Keratinocyte (primary cell): ENCODE measurements at regions not wholly inside any gene's neighbourhood (a gene's known extent, or its start where the extent isn't known, plus 50 kb on each side); places are given as distances from the start of the nearest gene placed in this dataset.

Experiments
- DNase-seq: peaks from one replicate; pipeline ENCODE4 v3.0.0-alpha.2; 2011; ENCODE audit warnings: low read depth, missing footprints, low spot score
- FAIRE-seq: peaks from 2 replicates; lab custom pipeline; 2011; peaks lifted over from hg19 to GRCh38; lab: Jason Lieb, UNC
- H2AFZ ChIP-seq: 2 replicates; pipeline ENCODE4 v1.6.0; 2012; ENCODE audit warnings: low read length, control low read depth, inconsistent platforms; ENCODE audit not compliant: control insufficient read depth
- H3K27ac ChIP-seq: 2 replicates; pipeline ENCODE4 v1.5.1; 2011; ENCODE audit warnings: low read length; ENCODE audit not compliant: control insufficient read depth, insufficient read depth
- H3K27me3 ChIP-seq: 3 replicates; pipeline ENCODE4 v1.6.0; 2011; ENCODE audit warnings: low read length; ENCODE audit not compliant: control insufficient read depth, insufficient read depth; ENCODE audit errors: extremely low read depth
- H3K36me3 ChIP-seq, 2 experiments: 2 replicates in 1 of 2; 3 replicates in 1 of 2; pipeline ENCODE4 v1.5.1; 2011; ENCODE audit warnings: low read length in 2 of 2, mild to moderate bottlenecking in 1 of 2; ENCODE audit not compliant: control insufficient read depth in 2 of 2, insufficient read depth in 2 of 2; ENCODE audit errors: extremely low read depth in 1 of 2
- H3K4me1 ChIP-seq: 3 replicates; pipeline ENCODE4 v1.5.1; 2011; ENCODE audit warnings: low read length; ENCODE audit not compliant: control insufficient read depth, insufficient read depth; ENCODE audit errors: extremely low read depth
- H3K4me2 ChIP-seq: 3 replicates; pipeline ENCODE4 v1.6.0; 2011; ENCODE audit warnings: low read depth, low read length; ENCODE audit not compliant: control insufficient read depth, insufficient read depth; ENCODE audit errors: extremely low read depth
- H3K4me3 ChIP-seq, 3 experiments: fragments of 200-600 bp in 1 of 3; sonication (generic) in 1 of 3; 2 replicates in 2 of 3; 3 replicates in 1 of 3; pipeline ENCODE4 v1.5.1; 2011 to 2016; ENCODE audit warnings: low read length in 3 of 3, mild to moderate bottlenecking in 3 of 3, control low read depth in 2 of 3, inconsistent platforms in 1 of 3, low read depth in 1 of 3, mixed read lengths in 1 of 3, mixed run types in 1 of 3, moderate library complexity in 1 of 3; ENCODE audit not compliant: control insufficient read depth in 2 of 3, insufficient read depth in 2 of 3; ENCODE audit errors: extremely low read depth in 1 of 3
- H3K79me2 ChIP-seq: 2 replicates; pipeline ENCODE4 v1.6.0; 2012; ENCODE audit warnings: low read length; ENCODE audit not compliant: control insufficient read depth, insufficient read depth
- H3K9ac ChIP-seq: 3 replicates; pipeline ENCODE4 v1.6.0; 2011; ENCODE audit warnings: low read length; ENCODE audit not compliant: control insufficient read depth, insufficient read depth; ENCODE audit errors: extremely low read depth
- H3K9me1 ChIP-seq: 3 replicates; pipeline ENCODE4 v1.6.0; 2011; ENCODE audit warnings: low read length; ENCODE audit not compliant: control insufficient read depth, insufficient read depth; ENCODE audit errors: extremely low read depth
- H3K9me3 ChIP-seq: 2 replicates; pipeline ENCODE4 v1.5.1; 2012; ENCODE audit warnings: low read depth, low read length; ENCODE audit not compliant: control insufficient read depth
- H4K20me1 ChIP-seq: 3 replicates; pipeline ENCODE4 v1.6.0; 2011; ENCODE audit warnings: low read length; ENCODE audit not compliant: control insufficient read depth, insufficient read depth; ENCODE audit errors: extremely low read depth
- EZH2 ChIP-seq: IDR thresholded peaks from one replicate; pipeline ENCODE4 v1.6.1; 2012; ENCODE audit warnings: inconsistent platforms, mild to moderate bottlenecking, low read length, moderate library complexity
- dilution Hi-C: fragments of 300-500 bp; cut with MboI; formaldehyde crosslinking; loops from one replicate; pipeline ENCODE4 v1.7.0; 2020; ENCODE audit warnings: low sequenced_read_pairs; ENCODE audit not compliant: extremely low pct_ligation_motif_present
- TF ChIP-seq, protein P1 (sequence below), 3 experiments: IDR thresholded peaks in 1 of 3; conservative IDR thresholded peaks in 1 of 3; optimal IDR thresholded peaks in 1 of 3; 2 replicates in 2 of 3; 3 replicates in 1 of 3; pipeline versions ENCODE3 to v1.5.1; 2011; ENCODE audit warnings: low read length in 3 of 3, mild to moderate bottlenecking in 3 of 3, moderate library complexity in 2 of 3, control low read depth in 1 of 3, inconsistent platforms in 1 of 3; ENCODE audit not compliant: insufficient read depth in 2 of 3; ENCODE audit errors: extremely low read depth in 1 of 3

DNA sequence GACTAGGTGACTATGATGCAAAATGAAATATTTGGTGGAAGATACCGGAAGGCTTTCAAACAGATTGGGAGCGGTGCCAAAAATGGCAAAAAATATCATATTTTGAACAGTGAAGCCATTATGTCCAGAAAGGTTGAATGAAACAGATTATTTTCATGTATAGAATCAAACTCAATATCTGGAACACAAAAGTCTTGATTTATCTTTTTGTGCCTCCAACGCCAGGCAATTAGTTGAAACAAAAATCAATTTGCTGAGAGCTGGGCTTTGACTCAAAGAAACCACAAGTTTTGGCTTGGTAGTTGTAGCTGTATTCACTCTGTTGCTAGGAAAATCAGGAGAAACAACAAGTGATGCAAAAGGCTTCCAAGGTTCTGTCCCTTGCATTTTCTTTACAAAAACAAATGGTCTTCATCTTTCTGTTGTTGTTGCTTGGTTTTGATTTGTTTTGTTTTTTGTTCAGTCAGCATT, 421.7 kb upstream of the TYRP1 start:
- Histone ChIP-seq H3K4me2 (no peak overlapping the region), H4K20me1 (no peaks in the 10 kb centered on the region), H3K9me3 (no peaks in the 10 kb centered on the region), H3K9ac (no peak overlapping the region), H2AFZ (no peak overlapping the region), H3K27ac (no peak overlapping the region), H3K79me2 (no peaks in the 10 kb centered on the region), H3K36me3 (no peaks in the 10 kb centered on the region), H3K4me3 (no peak overlapping the region), H3K27me3 (no peaks in the 10 kb centered on the region), H3K4me1 (no peaks in the 10 kb centered on the region), H3K9me1 (no peaks in the 10 kb centered on the region)
- DNase-seq (no peak), FAIRE-seq (no peak)
- dilution Hi-C loops, result no loop called here
- TF ChIP-seq, protein P1, sequence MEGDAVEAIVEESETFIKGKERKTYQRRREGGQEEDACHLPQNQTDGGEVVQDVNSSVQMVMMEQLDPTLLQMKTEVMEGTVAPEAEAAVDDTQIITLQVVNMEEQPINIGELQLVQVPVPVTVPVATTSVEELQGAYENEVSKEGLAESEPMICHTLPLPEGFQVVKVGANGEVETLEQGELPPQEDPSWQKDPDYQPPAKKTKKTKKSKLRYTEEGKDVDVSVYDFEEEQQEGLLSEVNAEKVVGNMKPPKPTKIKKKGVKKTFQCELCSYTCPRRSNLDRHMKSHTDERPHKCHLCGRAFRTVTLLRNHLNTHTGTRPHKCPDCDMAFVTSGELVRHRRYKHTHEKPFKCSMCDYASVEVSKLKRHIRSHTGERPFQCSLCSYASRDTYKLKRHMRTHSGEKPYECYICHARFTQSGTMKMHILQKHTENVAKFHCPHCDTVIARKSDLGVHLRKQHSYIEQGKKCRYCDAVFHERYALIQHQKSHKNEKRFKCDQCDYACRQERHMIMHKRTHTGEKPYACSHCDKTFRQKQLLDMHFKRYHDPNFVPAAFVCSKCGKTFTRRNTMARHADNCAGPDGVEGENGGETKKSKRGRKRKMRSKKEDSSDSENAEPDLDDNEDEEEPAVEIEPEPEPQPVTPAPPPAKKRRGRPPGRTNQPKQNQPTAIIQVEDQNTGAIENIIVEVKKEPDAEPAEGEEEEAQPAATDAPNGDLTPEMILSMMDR (optimal IDR thresholded peaks at IDR 0.05 in 1 of 3, IDR thresholded peaks at IDR 0.05 in 1 of 3, conservative IDR thresholded peaks at IDR 0.05 in 1 of 3; ENCODE audit: extremely low read depth in 1 of 3, insufficient read depth in 2 of 3, low read length in 3 of 3), result no peak
- no peak for TF ChIP-seq EZH2

GRCh38 chr9:12272471-12273120, 420.6 kb upstream of the TYRP1 start:
- TF ChIP-seq, protein P1 (optimal IDR thresholded peaks at IDR 0.05 in 1 of 3, IDR thresholded peaks at IDR 0.05 in 1 of 3, conservative IDR thresholded peaks at IDR 0.05 in 1 of 3; ENCODE audit: extremely low read depth in 1 of 3, insufficient read depth in 2 of 3, low read length in 3 of 3), result no peak
- TF ChIP-seq EZH2, result no peak
- no peaks in the 10 kb centered on the region for H3K79me2 ChIP-seq
- H3K9ac ChIP-seq, result no peak overlapping the region
- DNase-seq (no peak), FAIRE-seq (no peak)
- no peaks in the 10 kb centered on the region for H3K27me3 ChIP-seq
- H3K9me3 ChIP-seq, result no peaks in the 10 kb centered on the region
- no peaks in the 10 kb centered on the region for H4K20me1 ChIP-seq
- H2AFZ ChIP-seq, result no peak overlapping the region
- no peaks in the 10 kb centered on the region for H3K9me1 ChIP-seq
- H3K36me3 ChIP-seq, result no peaks in the 10 kb centered on the region
- H3K4me1 ChIP-seq, result no peaks in the 10 kb centered on the region
- no peak overlapping the region for H3K4me3 ChIP-seq
- dilution Hi-C loops, result no loop called here
- no peak overlapping the region for H3K27ac ChIP-seq
- H3K4me2 ChIP-seq, result no peak overlapping the region
